Ureter (tissue), 1 donor: ENCODE measurements at regions not wholly inside any gene's neighbourhood (a gene's known extent, or its start where the extent isn't known, plus 50 kb on each side); places are given as distances from the start of the nearest gene placed in this dataset.
"Not testable (repeated sequence)": the region's sequence is repeated elsewhere in the genome, so short reads cannot be mapped to it uniquely, and the experiment has no call there.

ENCODE experiments used
- DNase-seq: peaks from one replicate; pipeline ENCODE4 v3.0.0-alpha.2; 2020; ENCODE audit warnings: low spot score
- donor health status: DM: yes; HTN: yes; CAD: no.

GRCh38 chr13:71382285-71382684, 484.7 kb downstream of the DACH1 start:
- no peak for DNase-seq

- DNase-seq: no peak
Observed at GRCh38 chr13:71380191-71380590, 486.8 kb downstream of the DACH1 start.

GRCh38 chr13:71378961-71379905, 487.8 kb downstream of the DACH1 start:
- DNase-seq: no peak

- DNase-seq: no peak
Observed at GRCh38 chr13:71374471-71375049, 492.4 kb downstream of the DACH1 start.

- no peak for DNase-seq
Observed at GRCh38 chr13:71368336-71368735, 498.7 kb downstream of the DACH1 start.

GRCh38 chr13:71360041-71360440, 507.0 kb downstream of the DACH1 start:
- no peak for DNase-seq

GRCh38 chr13:71359641-71360040, 507.4 kb downstream of the DACH1 start:
- DNase-seq: no peak

- DNase-seq: no peak
Observed at GRCh38 chr13:71358218-71358617, 508.8 kb downstream of the DACH1 start.

GRCh38 chr13:71355010-71355409, 512.0 kb downstream of the DACH1 start:
- DNase-seq: no peak

GRCh38 chr13:71350886-71351285, 516.1 kb downstream of the DACH1 start:
- no peak for DNase-seq

- not testable (repeated sequence) for DNase-seq
Observed at GRCh38 chr13:71345856-71346255, 521.1 kb downstream of the DACH1 start.

- DNase-seq: no peak
Observed at GRCh38 chr13:71339736-71340135, 527.3 kb downstream of the DACH1 start.

- DNase-seq: no peak
Observed at GRCh38 chr13:71339005-71339404, 528.0 kb downstream of the DACH1 start.

GRCh38 chr13:71338070-71338469, 528.9 kb downstream of the DACH1 start:
- DNase-seq: no peak

GRCh38 chr13:71327266-71327665, 539.7 kb downstream of the DACH1 start:
- DNase-seq: no peak

GRCh38 chr13:71325556-71325955, 541.4 kb downstream of the DACH1 start:
- DNase-seq: no peak

- DNase-seq: no peak
Observed at GRCh38 chr13:71323266-71323665, 543.7 kb downstream of the DACH1 start.

GRCh38 chr13:71320452-71320851, 546.6 kb downstream of the DACH1 start:
- no peak for DNase-seq

GRCh38 chr13:71316792-71317363, 550.1 kb downstream of the DACH1 start:
- no peak for DNase-seq

- DNase-seq: no peak
Observed at GRCh38 chr13:71312923-71313322, 554.1 kb downstream of the DACH1 start.

GRCh38 chr13:71309905-71310304, 557.1 kb downstream of the DACH1 start:
- DNase-seq: no peak

- no peak for DNase-seq
Observed at GRCh38 chr13:71306821-71307220, 560.2 kb downstream of the DACH1 start.

GRCh38 chr13:71304861-71305260, 562.1 kb downstream of the DACH1 start:
- no peak for DNase-seq
